ENCODE measurements at regions not wholly inside any gene's neighbourhood (a gene's known extent, or its start where the extent isn't known, plus 50 kb on each side); places are given as distances from the start of the nearest gene placed in this dataset.

- Histone ChIP-seq H3K9ac (ENCODE audit: low read length) (no peak overlapping the region), H2AFZ (ENCODE audit: low read depth, low read length) (no peak overlapping the region), H3K36me3 (ENCODE audit: insufficient read depth, low read length) (no peaks in the 10 kb centered on the region), H3K79me2 (ENCODE audit: insufficient read depth, low read length) (no peaks in the 10 kb centered on the region), H3K4me1 (ENCODE audit: insufficient read depth, low read length) (no peaks in the 10 kb centered on the region), H3K4me2 (ENCODE audit: low read length) (no peak overlapping the region), H3K27me3 (ENCODE audit: insufficient read depth, low read length) (no peaks in the 10 kb centered on the region), H3K9me3 (ENCODE audit: insufficient read depth, low read depth, low read length) (no peaks in the 10 kb centered on the region), H4K20me1 (ENCODE audit: insufficient read depth, low read length) (no peaks in the 10 kb centered on the region), H3K4me3 (ENCODE audit: insufficient read depth, low read depth, low read length) (no peak overlapping the region), H3K27ac (ENCODE audit: low read depth, low read length) (no peak overlapping the region)
- peaks cover 7% of the 10 kb centered on the region for H3K4me1 Mint-ChIP-seq (ENCODE audit: low read depth, unreplicated experiment)
- FAIRE-seq (no peak), DNase-seq (ENCODE audit: low read depth) (no peak)
- no peaks in the 10 kb centered on the region for H3K36me3 Mint-ChIP-seq (ENCODE audit: low read depth, unreplicated experiment)
- H3K27ac Mint-ChIP-seq (ENCODE audit: unreplicated experiment): peak overlapping the region; percentile 26
- H3K4me3 Mint-ChIP-seq (ENCODE audit: unreplicated experiment): no peak overlapping the region
- no peak for TF ChIP-seq EZH2 (IDR thresholded peaks at IDR 0.05; ENCODE audit: insufficient read depth, low read length)
- H3K9me3 Mint-ChIP-seq (ENCODE audit: unreplicated experiment): peaks cover 4% of the 10 kb centered on the region
- no peaks in the 10 kb centered on the region for H3K27me3 Mint-ChIP-seq (ENCODE audit: low read depth, unreplicated experiment)
Measured at GRCh38 chr2:116935097-116935814, 879.2 kb upstream of the DDX18 start.

- no peaks in the 10 kb centered on the region for H3K9me3 Mint-ChIP-seq (ENCODE audit: unreplicated experiment)
- TF ChIP-seq EZH2 (IDR thresholded peaks at IDR 0.05; ENCODE audit: insufficient read depth, low read length): no peak
- no peak for TF ChIP-seq CTCF (IDR thresholded peaks at IDR 0.05; ENCODE audit: insufficient read depth, low read depth, low read length)
Measured at GRCh38 chr2:116948258-116948657, 866.2 kb upstream of the DDX18 start.

GRCh38 chr2:116949249-116949648 is 865.2 kb upstream of the DDX18 start:
- H3K79me2 ChIP-seq (ENCODE audit: insufficient read depth, low read length): no peaks in the 10 kb centered on the region
- no peak overlapping the region for H3K4me3 Mint-ChIP-seq (ENCODE audit: unreplicated experiment)
- H4K20me1 ChIP-seq (ENCODE audit: insufficient read depth, low read length): no peaks in the 10 kb centered on the region
- H2AFZ ChIP-seq (ENCODE audit: low read depth, low read length): no peak overlapping the region
- no peak overlapping the region for H3K4me2 ChIP-seq (ENCODE audit: low read length)
- no peak overlapping the region for H3K27ac ChIP-seq (ENCODE audit: low read depth, low read length)
- no peaks in the 10 kb centered on the region for H3K4me1 ChIP-seq (ENCODE audit: insufficient read depth, low read length)
- no peak overlapping the region for H3K9ac ChIP-seq (ENCODE audit: low read length)
- TF ChIP-seq CTCF (IDR thresholded peaks at IDR 0.05; ENCODE audit: insufficient read depth, low read depth, low read length): no peak
- TF ChIP-seq EZH2 (IDR thresholded peaks at IDR 0.05; ENCODE audit: insufficient read depth, low read length): no peak
- H3K9me3 ChIP-seq (ENCODE audit: insufficient read depth, low read depth, low read length): no peaks in the 10 kb centered on the region
- DNase-seq (ENCODE audit: low read depth) (no peak), FAIRE-seq (no peak)
- H3K9me3 Mint-ChIP-seq (ENCODE audit: unreplicated experiment): no peaks in the 10 kb centered on the region
- no peaks in the 10 kb centered on the region for H3K4me1 Mint-ChIP-seq (ENCODE audit: low read depth, unreplicated experiment)
- H3K4me3 ChIP-seq (ENCODE audit: insufficient read depth, low read depth, low read length): no peak overlapping the region
- H3K36me3 Mint-ChIP-seq (ENCODE audit: low read depth, unreplicated experiment): no peaks in the 10 kb centered on the region
- no peaks in the 10 kb centered on the region for H3K27me3 ChIP-seq (ENCODE audit: insufficient read depth, low read length)
- peaks cover 3% of the 10 kb centered on the region for H3K27me3 Mint-ChIP-seq (ENCODE audit: low read depth, unreplicated experiment)
- H3K36me3 ChIP-seq (ENCODE audit: insufficient read depth, low read length): no peaks in the 10 kb centered on the region
- no peak overlapping the region for H3K27ac Mint-ChIP-seq (ENCODE audit: unreplicated experiment)

More at GRCh38 chr2:116948258-116948657, 866.2 kb upstream of the DDX18 start:
- H3K79me2 ChIP-seq (ENCODE audit: insufficient read depth, low read length): no peaks in the 10 kb centered on the region
- H4K20me1 ChIP-seq (ENCODE audit: insufficient read depth, low read length): no peaks in the 10 kb centered on the region
- H3K27me3 Mint-ChIP-seq (ENCODE audit: low read depth, unreplicated experiment): peaks cover 3% of the 10 kb centered on the region
- no peaks in the 10 kb centered on the region for H3K4me1 ChIP-seq (ENCODE audit: insufficient read depth, low read length)
- no peak overlapping the region for H2AFZ ChIP-seq (ENCODE audit: low read depth, low read length)
- no peaks in the 10 kb centered on the region for H3K36me3 ChIP-seq (ENCODE audit: insufficient read depth, low read length)
- no peak for DNase-seq (ENCODE audit: low read depth)
- H3K9ac ChIP-seq (ENCODE audit: low read length): no peak overlapping the region
- H3K36me3 Mint-ChIP-seq (ENCODE audit: low read depth, unreplicated experiment): no peaks in the 10 kb centered on the region
- no peak for FAIRE-seq
- no peaks in the 10 kb centered on the region for H3K27me3 ChIP-seq (ENCODE audit: insufficient read depth, low read length)
- no peak overlapping the region for H3K4me3 Mint-ChIP-seq (ENCODE audit: unreplicated experiment)
- H3K4me2 ChIP-seq (ENCODE audit: low read length): no peak overlapping the region
- no peak overlapping the region for H3K27ac Mint-ChIP-seq (ENCODE audit: unreplicated experiment)
- H3K4me1 Mint-ChIP-seq (ENCODE audit: low read depth, unreplicated experiment): no peaks in the 10 kb centered on the region
- no peaks in the 10 kb centered on the region for H3K9me3 ChIP-seq (ENCODE audit: insufficient read depth, low read depth, low read length)
- no peak overlapping the region for H3K27ac ChIP-seq (ENCODE audit: low read depth, low read length)
- H3K4me3 ChIP-seq (ENCODE audit: insufficient read depth, low read depth, low read length): no peak overlapping the region
